SJCRH30 (cell line): ENCODE measurements at regions not wholly inside any gene's neighbourhood (a gene's known extent, or its start where the extent isn't known, plus 50 kb on each side); places are given as distances from the start of the nearest gene placed in this dataset.
"Not testable (repeated sequence)": the region's sequence is repeated elsewhere in the genome, so short reads cannot be mapped to it uniquely, and the experiment has no call there.

ENCODE experiments used
- DNase-seq, 2 experiments: peaks; one replicate each; pipeline ENCODE4 v3.0.0-alpha.2; 2015 to 2020
- H3K27ac ChIP-seq: fragments of 250-450 bp; sonication (Bioruptor Pico); 2 replicates; pipeline ENCODE4 v1.5.1; 2020; ENCODE audit warnings: mild to moderate bottlenecking, moderate library complexity
- H3K27me3 ChIP-seq: fragments of 250-450 bp; sonication (Bioruptor Pico); 2 replicates; pipeline ENCODE4 v1.5.1; 2020; ENCODE audit warnings: mild to moderate bottlenecking, moderate library complexity
- H3K36me3 ChIP-seq: fragments of 250-450 bp; sonication (Bioruptor Pico); 2 replicates; pipeline ENCODE4 v1.5.1; 2020; ENCODE audit warnings: mild to moderate bottlenecking, moderate library complexity
- H3K4me1 ChIP-seq: fragments of 250-450 bp; sonication (Bioruptor Pico); 2 replicates; pipeline ENCODE4 v1.5.1; 2020; ENCODE audit warnings: mild to moderate bottlenecking, moderate library complexity
- H3K4me3 ChIP-seq: fragments of 250-450 bp; sonication (Bioruptor Pico); 2 replicates; pipeline ENCODE4 v1.5.1; 2020; ENCODE audit warnings: mild to moderate bottlenecking, moderate library complexity
- H3K9me3 ChIP-seq: fragments of 250-450 bp; sonication (Bioruptor Pico); replicated peaks from 2 replicates; pipeline ENCODE4 v1.5.1; 2020; ENCODE audit warnings: mild to moderate bottlenecking, moderate library complexity

- H3K27me3 ChIP-seq, result no peaks in the 10 kb centered on the region
- no peak for DNase-seq
- H3K27ac ChIP-seq, result no peak overlapping the region
- no peaks in the 10 kb centered on the region for H3K4me1 ChIP-seq
- no peaks in the 10 kb centered on the region for H3K36me3 ChIP-seq
- H3K9me3 ChIP-seq, result no peaks in the 10 kb centered on the region
- H3K4me3 ChIP-seq, result no peak overlapping the region
Observed at GRCh38 chr11:71316701-71317100, 64.3 kb upstream of the SHANK2 start.

- not testable (repeated sequence) for H3K27me3 ChIP-seq, H3K4me1 ChIP-seq, H3K36me3 ChIP-seq, H3K4me3 ChIP-seq, DNase-seq, H3K27ac ChIP-seq, H3K9me3 ChIP-seq
Observed at GRCh38 chr11:71312616-71313015, 60.2 kb upstream of the SHANK2 start.

GRCh38 chr11:71311928-71312510 lies 59.6 kb upstream of the SHANK2 start:
- no peaks in the 10 kb centered on the region for H3K9me3 ChIP-seq
- no peak overlapping the region for H3K27ac ChIP-seq
- H3K4me3 ChIP-seq, result no peak overlapping the region
- no peak for DNase-seq
- no peaks in the 10 kb centered on the region for H3K36me3 ChIP-seq
- no peaks in the 10 kb centered on the region for H3K4me1 ChIP-seq
- no peaks in the 10 kb centered on the region for H3K27me3 ChIP-seq

- no peaks in the 10 kb centered on the region for H3K4me1 ChIP-seq
- no peak overlapping the region for H3K4me3 ChIP-seq
- DNase-seq, result no peak
Observed at GRCh38 chr11:71311176-71311925, 59.0 kb upstream of the SHANK2 start.

GRCh38 chr11:71310184-71310583 lies 57.8 kb upstream of the SHANK2 start:
- Histone ChIP-seq H3K27me3 (no peaks in the 10 kb centered on the region), H3K9me3 (no peaks in the 10 kb centered on the region), H3K27ac (no peak overlapping the region), H3K4me3 (no peak overlapping the region), H3K4me1 (no peaks in the 10 kb centered on the region), H3K36me3 (no peaks in the 10 kb centered on the region)
- DNase-seq, result no peak

More at GRCh38 chr11:71311176-71311925, 59.0 kb upstream of the SHANK2 start:
- Histone ChIP-seq H3K9me3 (no peaks in the 10 kb centered on the region), H3K27me3 (no peaks in the 10 kb centered on the region), H3K36me3 (no peaks in the 10 kb centered on the region), H3K27ac (no peak overlapping the region)

- no peak overlapping the region for H3K4me3 ChIP-seq
- no peaks in the 10 kb centered on the region for H3K9me3 ChIP-seq
- no peaks in the 10 kb centered on the region for H3K36me3 ChIP-seq
- no peak overlapping the region for H3K27ac ChIP-seq
- H3K4me1 ChIP-seq, result no peaks in the 10 kb centered on the region
- no peak for DNase-seq
- H3K27me3 ChIP-seq, result no peaks in the 10 kb centered on the region
Observed at GRCh38 chr11:71309611-71310010, 57.2 kb upstream of the SHANK2 start.

GRCh38 chr11:71309181-71309580 lies 56.8 kb upstream of the SHANK2 start:
- H3K4me3 ChIP-seq, result no peak overlapping the region
- H3K36me3 ChIP-seq, result no peaks in the 10 kb centered on the region
- no peaks in the 10 kb centered on the region for H3K4me1 ChIP-seq
- no peaks in the 10 kb centered on the region for H3K9me3 ChIP-seq
- H3K27me3 ChIP-seq, result no peaks in the 10 kb centered on the region
- no peak for DNase-seq
- H3K27ac ChIP-seq, result no peak overlapping the region

- no peak for DNase-seq
Observed at GRCh38 chr11:71307811-71308645, 55.7 kb upstream of the SHANK2 start.

GRCh38 chr11:71305451-71306125 lies 53.2 kb upstream of the SHANK2 start:
- Histone ChIP-seq H3K9me3 (no peaks in the 10 kb centered on the region), H3K4me3 (no peak overlapping the region), H3K36me3 (no peaks in the 10 kb centered on the region), H3K27me3 (no peaks in the 10 kb centered on the region), H3K4me1 (no peaks in the 10 kb centered on the region), H3K27ac (no peak overlapping the region)
- DNase-seq, result no peak

More at GRCh38 chr11:71307811-71308645, 55.7 kb upstream of the SHANK2 start:
- no peak overlapping the region for H3K4me3 ChIP-seq
- no peaks in the 10 kb centered on the region for H3K4me1 ChIP-seq
- no peaks in the 10 kb centered on the region for H3K9me3 ChIP-seq
- no peak overlapping the region for H3K27ac ChIP-seq
- no peaks in the 10 kb centered on the region for H3K27me3 ChIP-seq
- H3K36me3 ChIP-seq, result no peaks in the 10 kb centered on the region

- Histone ChIP-seq H3K4me3 (no peak overlapping the region), H3K27me3 (no peaks in the 10 kb centered on the region), H3K4me1 (no peaks in the 10 kb centered on the region), H3K9me3 (no peaks in the 10 kb centered on the region), H3K27ac (no peak overlapping the region), H3K36me3 (no peaks in the 10 kb centered on the region)
- DNase-seq, result no peak
Observed at GRCh38 chr11:71305041-71305440, 52.7 kb upstream of the SHANK2 start.

- H3K36me3 ChIP-seq, result no peaks in the 10 kb centered on the region
- no peaks in the 10 kb centered on the region for H3K9me3 ChIP-seq
- no peak overlapping the region for H3K4me3 ChIP-seq
- H3K27ac ChIP-seq, result no peak overlapping the region
- no peak for DNase-seq
- H3K4me1 ChIP-seq, result no peaks in the 10 kb centered on the region
- no peaks in the 10 kb centered on the region for H3K27me3 ChIP-seq
Observed at GRCh38 chr11:71304491-71304890, 52.1 kb upstream of the SHANK2 start.

GRCh38 chr11:71304045-71304444 lies 51.7 kb upstream of the SHANK2 start:
- H3K4me1 ChIP-seq, result no peaks in the 10 kb centered on the region
- H3K36me3 ChIP-seq, result no peaks in the 10 kb centered on the region
- no peak overlapping the region for H3K27ac ChIP-seq
- H3K4me3 ChIP-seq, result no peak overlapping the region
- DNase-seq, result no peak
- H3K9me3 ChIP-seq, result no peaks in the 10 kb centered on the region
- no peaks in the 10 kb centered on the region for H3K27me3 ChIP-seq

GRCh38 chr11:71302911-71303310 lies 50.5 kb upstream of the SHANK2 start:
- H3K27me3 ChIP-seq, result no peaks in the 10 kb centered on the region
- H3K36me3 ChIP-seq, result no peaks in the 10 kb centered on the region
- H3K27ac ChIP-seq, result no peak overlapping the region
- DNase-seq, result no peak
- no peaks in the 10 kb centered on the region for H3K4me1 ChIP-seq
- no peaks in the 10 kb centered on the region for H3K9me3 ChIP-seq
- no peak overlapping the region for H3K4me3 ChIP-seq

GRCh38 chr11:71302534-71302909 lies 50.1 kb upstream of the SHANK2 start:
- Histone ChIP-seq H3K9me3 (no peaks in the 10 kb centered on the region), H3K4me1 (no peaks in the 10 kb centered on the region), H3K27me3 (no peaks in the 10 kb centered on the region), H3K36me3 (no peaks in the 10 kb centered on the region), H3K27ac (no peak overlapping the region), H3K4me3 (no peak overlapping the region)
- no peak for DNase-seq
